H1 (cell line): ENCODE measurements at regions not wholly inside any gene's neighbourhood (a gene's known extent, or its start where the extent isn't known, plus 50 kb on each side); places are given as distances from the start of the nearest gene placed in this dataset.

Experiments used
- CTCF ChIA-PET: fragments of 300-600 bp; sonication (Branson Sonifier 250); formaldehyde crosslinking; loops from one replicate; lab custom pipeline; 2021; ENCODE audit not compliant: partially characterized antibody; lab: Charles Lee
- POLR2A ChIA-PET: fragments of 300-600 bp; sonication (Branson Sonifier 250); formaldehyde crosslinking; loops from one replicate; lab custom pipeline; 2021; ENCODE audit warnings: inconsistent platforms; ENCODE audit not compliant: partially characterized antibody; lab: Charles Lee
- DNase-seq, 2 experiments: peaks; one replicate each; pipeline versions ENCODE4 v3.0.0 to v3.0.0-alpha.2; 2010 to 2022; ENCODE audit warnings: low spot score in 2 of 2, low read depth in 1 of 2, mixed read lengths in 1 of 2
- FAIRE-seq: peaks from 2 replicates; lab custom pipeline; 2011; peaks lifted over from hg19 to GRCh38; lab: Jason Lieb, UNC
- H2AFZ ChIP-seq: 2 replicates; pipeline ENCODE4 v1.8.1; 2012; ENCODE audit warnings: low read length, inconsistent platforms
- H2AK5ac ChIP-seq: 2 replicates; pipeline ENCODE4 v1.6.1; 2013; ENCODE audit warnings: low read depth, low read length
- H2BK120ac ChIP-seq: replicated peaks from 2 replicates; pipeline ENCODE3; 2013; ENCODE audit warnings: low read depth, low read length, inconsistent platforms
- H2BK12ac ChIP-seq: 2 replicates; pipeline ENCODE4 v1.6.1; 2013; ENCODE audit warnings: low read depth, low read length
- H2BK15ac ChIP-seq: 2 replicates; pipeline ENCODE4 v1.6.1; 2013; ENCODE audit warnings: low read length
- H2BK20ac ChIP-seq: 2 replicates; pipeline ENCODE4 v1.6.1; 2013; ENCODE audit warnings: low read length
- H2BK5ac ChIP-seq: 2 replicates; pipeline ENCODE4 v1.6.1; 2013; ENCODE audit warnings: low read depth, low read length
- H3K14ac ChIP-seq: 2 replicates; pipeline ENCODE4 v1.6.1; 2013; ENCODE audit warnings: inconsistent platforms; ENCODE audit not compliant: insufficient read length
- H3K18ac ChIP-seq: 2 replicates; pipeline ENCODE4 v1.6.1; 2013; ENCODE audit warnings: low read length; ENCODE audit errors: extremely low read depth
- H3K23ac ChIP-seq: 2 replicates; pipeline ENCODE4 v1.6.1; 2013; ENCODE audit warnings: inconsistent platforms; ENCODE audit not compliant: insufficient read length
- H3K23me2 ChIP-seq: 2 replicates; pipeline ENCODE4 v1.6.1; 2013; ENCODE audit warnings: low read depth, low read length
- H3K27ac ChIP-seq: 2 replicates; pipeline ENCODE4 v1.6.1; 2011; ENCODE audit warnings: low read depth, low read length, inconsistent platforms
- H3K27me3 ChIP-seq, 4 experiments: replicated peaks in 1 of 4; 1 replicate in 1 of 4; 2 replicates in 3 of 4; pipeline versions ENCODE4 v1.6.1 to v1.8.1; 2011 to 2013; ENCODE audit warnings: low read length in 3 of 4, mild to moderate bottlenecking in 3 of 4, inconsistent platforms in 2 of 4, mixed read lengths in 2 of 4, moderate library complexity in 1 of 4; ENCODE audit not compliant: control insufficient read depth in 3 of 4, insufficient read depth in 3 of 4; ENCODE audit errors: extremely low read depth in 1 of 4
- H3K36me3 ChIP-seq, 4 experiments: 2 replicates each; pipeline versions ENCODE4 v1.6.1 to v1.8.1; 2011 to 2013; ENCODE audit warnings: mild to moderate bottlenecking in 4 of 4, low read length in 3 of 4, moderate library complexity in 2 of 4, control low read depth in 1 of 4, inconsistent platforms in 1 of 4; ENCODE audit not compliant: insufficient read depth in 4 of 4, control insufficient read depth in 2 of 4
- H3K4ac ChIP-seq: replicated peaks from 2 replicates; pipeline ENCODE3; 2013; ENCODE audit warnings: low read length, low read depth, mixed read lengths, inconsistent platforms; ENCODE audit not compliant: insufficient read length
- H3K4me1 ChIP-seq, 4 experiments: replicated peaks in 1 of 4; 1 replicate in 1 of 4; 2 replicates in 3 of 4; pipeline versions ENCODE4 v1.6.1 to v1.8.1; 2011 to 2013; ENCODE audit warnings: low read length in 3 of 4, inconsistent platforms in 2 of 4, mixed read lengths in 1 of 4; ENCODE audit not compliant: insufficient read depth in 4 of 4, control insufficient read depth in 3 of 4
- H3K4me2 ChIP-seq, 2 experiments: 2 replicates each; pipeline versions ENCODE4 v1.6.1 to v1.8.1; 2011 to 2013; ENCODE audit warnings: low read depth in 2 of 2, low read length in 2 of 2, control low read depth in 1 of 2, inconsistent platforms in 1 of 2, mild to moderate bottlenecking in 1 of 2; ENCODE audit not compliant: insufficient read depth in 1 of 2
- H3K4me3 ChIP-seq, 4 experiments: fragments of 200-600, 300-600 bp in 1 of 4; sonication (generic), shearing (Covaris generic), sonication (Bioruptor Twin) in 1 of 4; 2 replicates each; pipeline versions ENCODE4 v1.5.1 to v1.8.1; 2011 to 2016; ENCODE audit warnings: low read length in 4 of 4, low read depth in 3 of 4, control low read depth in 2 of 4, inconsistent platforms in 2 of 4, mild to moderate bottlenecking in 2 of 4, mixed read lengths in 1 of 4, moderate library complexity in 1 of 4; ENCODE audit not compliant: insufficient read depth in 2 of 4; ENCODE audit errors: extremely low read depth in 1 of 4
- H3K56ac ChIP-seq: replicated peaks from 2 replicates; pipeline ENCODE3; 2013; ENCODE audit warnings: low read depth, mild to moderate bottlenecking, mixed read lengths, low read length, inconsistent platforms; ENCODE audit not compliant: insufficient read length
- H3K79me1 ChIP-seq: 2 replicates; pipeline ENCODE4 v1.6.1; 2013; ENCODE audit warnings: low read depth, low read length, control low read depth
- H3K79me2 ChIP-seq, 2 experiments: 2 replicates each; pipeline versions ENCODE4 v1.6.1 to v1.8.1; 2012 to 2013; ENCODE audit warnings: low read length in 2 of 2, mild to moderate bottlenecking in 2 of 2, inconsistent platforms in 1 of 2; ENCODE audit not compliant: insufficient read depth in 2 of 2, control insufficient read depth in 1 of 2
- H3K9ac ChIP-seq, 4 experiments: replicated peaks in 1 of 4; 1 replicate in 1 of 4; 2 replicates in 3 of 4; pipeline versions ENCODE4 v1.6.1 to v1.8.1; 2011 to 2013; ENCODE audit warnings: low read depth in 3 of 4, low read length in 3 of 4, control low read depth in 2 of 4, mild to moderate bottlenecking in 2 of 4, moderate library complexity in 2 of 4, inconsistent platforms in 1 of 4; ENCODE audit errors: extremely low read depth in 1 of 4
- H3K9me3 ChIP-seq, 2 experiments: 2 replicates each; pipeline versions ENCODE4 v1.6.1 to v1.8.1; 2012 to 2013; ENCODE audit warnings: mild to moderate bottlenecking in 2 of 2, moderate library complexity in 2 of 2, control low read depth in 1 of 2, inconsistent platforms in 1 of 2, low read depth in 1 of 2, low read length in 1 of 2, mixed read lengths in 1 of 2; ENCODE audit not compliant: insufficient read depth in 2 of 2
- H4K20me1 ChIP-seq, 2 experiments: replicated peaks in 1 of 2; 2 replicates each; pipeline versions ENCODE3 to v1.8.1; 2011 to 2013; ENCODE audit warnings: inconsistent platforms in 2 of 2, low read length in 2 of 2, mild to moderate bottlenecking in 1 of 2; ENCODE audit not compliant: insufficient read depth in 2 of 2, control insufficient read depth in 1 of 2
- H4K5ac ChIP-seq: 2 replicates; pipeline ENCODE4 v1.6.1; 2013; ENCODE audit warnings: low read length, low read depth, mixed read lengths, inconsistent platforms; ENCODE audit not compliant: insufficient read length
- H4K8ac ChIP-seq: 2 replicates; pipeline ENCODE4 v1.8.0; 2013; ENCODE audit warnings: mild to moderate bottlenecking, moderate library complexity, low read length, inconsistent platforms; ENCODE audit not compliant: insufficient read depth; ENCODE audit errors: extremely low read depth
- H4K91ac ChIP-seq: replicated peaks from 2 replicates; pipeline ENCODE3; 2013; ENCODE audit warnings: low read length, mixed read lengths, inconsistent platforms; ENCODE audit not compliant: insufficient read length
- ASH2L ChIP-seq: fragments of 200-600, 300-600 bp; sonication (generic); IDR thresholded peaks from one replicate; pipeline ENCODE4 v1.7.1; 2017; ENCODE audit warnings: low read length
- ATF3 ChIP-seq: IDR thresholded peaks from 2 replicates; pipeline ENCODE4 v1.6.1; 2011; ENCODE audit warnings: low read depth, mild to moderate bottlenecking, low read length; ENCODE audit not compliant: insufficient read depth
- BCL11A ChIP-seq, 2 experiments: IDR thresholded peaks; one replicate each; pipeline ENCODE4 v1.6.1; 2011; ENCODE audit warnings: low read depth in 2 of 2, low read length in 2 of 2, mild to moderate bottlenecking in 2 of 2
- RAD21 ChIP-seq, 2 experiments: IDR thresholded peaks in 1 of 2; conservative IDR thresholded peaks in 1 of 2; 2 replicates each; pipeline ENCODE4 v1.6.1; 2011; ENCODE audit warnings: low read depth in 2 of 2, low read length in 2 of 2, improper control_type of control experiment in 1 of 2, inconsistent platforms in 1 of 2, mild to moderate bottlenecking in 1 of 2, moderate library complexity in 1 of 2
- SP1 ChIP-seq: IDR thresholded peaks from 2 replicates; pipeline ENCODE4 v1.6.1; 2011; ENCODE audit warnings: low read depth, low read length

GRCh38 chr11:109648804-109649203, 226.8 kb downstream of the C11orf87 start:
- no peaks in the 10 kb centered on the region for H3K23me2 ChIP-seq
- H2BK5ac ChIP-seq, result no peak overlapping the region
- no peaks in the 10 kb centered on the region for H4K20me1 ChIP-seq
- H2AK5ac ChIP-seq, result no peak overlapping the region
- no peak overlapping the region for H3K4me3 ChIP-seq
- FAIRE-seq, result no peak
- ChIA-PET CTCF (interaction anchor here (0.5 kb wide), 1 partner anchor 46 kb away, joined by 3 read pairs; no protein-coding TSS in a partner anchor), POLR2A (no interaction called here)
- H4K5ac ChIP-seq, result no peak overlapping the region
- no peak overlapping the region for H2AFZ ChIP-seq
- H3K23ac ChIP-seq, result no peak overlapping the region
- H3K4ac ChIP-seq, result no peak overlapping the region
- no peaks in the 10 kb centered on the region for H3K27me3 ChIP-seq
- H2BK20ac ChIP-seq, result no peak overlapping the region
- DNase-seq, result no peak
- H2BK12ac ChIP-seq, result no peak overlapping the region
- H2BK120ac ChIP-seq, result no peak overlapping the region
- no peak overlapping the region for H3K9ac ChIP-seq
- H3K27ac ChIP-seq, result no peak overlapping the region
- H3K79me2 ChIP-seq, result no peaks in the 10 kb centered on the region
- H3K56ac ChIP-seq, result no peak overlapping the region
- H3K4me1 ChIP-seq, result no peaks in the 10 kb centered on the region
- H4K8ac ChIP-seq, result no peak overlapping the region
- H2BK15ac ChIP-seq, result no peak overlapping the region
- H3K9me3 ChIP-seq, result no peaks in the 10 kb centered on the region
- H3K4me2 ChIP-seq, result no peak overlapping the region
- H3K14ac ChIP-seq, result no peak overlapping the region
- no peaks in the 10 kb centered on the region for H3K36me3 ChIP-seq
- no peak overlapping the region for H3K18ac ChIP-seq
- H3K79me1 ChIP-seq, result no peaks in the 10 kb centered on the region
- no peak overlapping the region for H4K91ac ChIP-seq
- TF ChIP-seq RAD21 (IDR thresholded peaks at IDR 0.05 in 1 of 2, conservative IDR thresholded peaks at IDR 0.05 in 1 of 2; ENCODE audit: low read depth in 2 of 2, low read length in 2 of 2) (no peak), ASH2L (no peak), SP1 (no peak), BCL11A (IDR thresholded peaks at IDR 0.05; ENCODE audit: low read depth in 2 of 2, low read length in 2 of 2) (no peak), ATF3 (no peak)
